ENCODE measurements at regions not wholly inside any gene's neighbourhood (a gene's known extent, or its start where the extent isn't known, plus 50 kb on each side); places are given as distances from the start of the nearest gene placed in this dataset.

- TF ChIP-seq, protein P1, sequence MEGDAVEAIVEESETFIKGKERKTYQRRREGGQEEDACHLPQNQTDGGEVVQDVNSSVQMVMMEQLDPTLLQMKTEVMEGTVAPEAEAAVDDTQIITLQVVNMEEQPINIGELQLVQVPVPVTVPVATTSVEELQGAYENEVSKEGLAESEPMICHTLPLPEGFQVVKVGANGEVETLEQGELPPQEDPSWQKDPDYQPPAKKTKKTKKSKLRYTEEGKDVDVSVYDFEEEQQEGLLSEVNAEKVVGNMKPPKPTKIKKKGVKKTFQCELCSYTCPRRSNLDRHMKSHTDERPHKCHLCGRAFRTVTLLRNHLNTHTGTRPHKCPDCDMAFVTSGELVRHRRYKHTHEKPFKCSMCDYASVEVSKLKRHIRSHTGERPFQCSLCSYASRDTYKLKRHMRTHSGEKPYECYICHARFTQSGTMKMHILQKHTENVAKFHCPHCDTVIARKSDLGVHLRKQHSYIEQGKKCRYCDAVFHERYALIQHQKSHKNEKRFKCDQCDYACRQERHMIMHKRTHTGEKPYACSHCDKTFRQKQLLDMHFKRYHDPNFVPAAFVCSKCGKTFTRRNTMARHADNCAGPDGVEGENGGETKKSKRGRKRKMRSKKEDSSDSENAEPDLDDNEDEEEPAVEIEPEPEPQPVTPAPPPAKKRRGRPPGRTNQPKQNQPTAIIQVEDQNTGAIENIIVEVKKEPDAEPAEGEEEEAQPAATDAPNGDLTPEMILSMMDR (conservative IDR thresholded peaks at IDR 0.05; ENCODE audit: low read depth in 2 of 2) = no peak
- TF ChIP-seq STAT1 (IDR thresholded peaks at IDR 0.05; ENCODE audit: unreplicated experiment) (no peak), POLR2AphosphoS5 (IDR thresholded peaks at IDR 0.05; ENCODE audit: low read depth) (no peak), EZH2phosphoT487 (IDR thresholded peaks at IDR 0.05; ENCODE audit: unreplicated experiment) (no peak), EZH2 (IDR thresholded peaks at IDR 0.05; ENCODE audit: low read depth, unreplicated experiment) (no peak), REST (IDR thresholded peaks at IDR 0.05; ENCODE audit: unreplicated experiment) (no peak), ZNF331 (CRISPR knock-in tag; IDR thresholded peaks at IDR 0.05; ENCODE audit: low read depth) (no peak), JUNB (IDR thresholded peaks at IDR 0.05; ENCODE audit: unreplicated experiment) (no peak), CREB1 (CRISPR knock-in tag; IDR thresholded peaks at IDR 0.05; ENCODE audit: low read depth) (no peak)
- TF ChIP-seq, protein P2, sequence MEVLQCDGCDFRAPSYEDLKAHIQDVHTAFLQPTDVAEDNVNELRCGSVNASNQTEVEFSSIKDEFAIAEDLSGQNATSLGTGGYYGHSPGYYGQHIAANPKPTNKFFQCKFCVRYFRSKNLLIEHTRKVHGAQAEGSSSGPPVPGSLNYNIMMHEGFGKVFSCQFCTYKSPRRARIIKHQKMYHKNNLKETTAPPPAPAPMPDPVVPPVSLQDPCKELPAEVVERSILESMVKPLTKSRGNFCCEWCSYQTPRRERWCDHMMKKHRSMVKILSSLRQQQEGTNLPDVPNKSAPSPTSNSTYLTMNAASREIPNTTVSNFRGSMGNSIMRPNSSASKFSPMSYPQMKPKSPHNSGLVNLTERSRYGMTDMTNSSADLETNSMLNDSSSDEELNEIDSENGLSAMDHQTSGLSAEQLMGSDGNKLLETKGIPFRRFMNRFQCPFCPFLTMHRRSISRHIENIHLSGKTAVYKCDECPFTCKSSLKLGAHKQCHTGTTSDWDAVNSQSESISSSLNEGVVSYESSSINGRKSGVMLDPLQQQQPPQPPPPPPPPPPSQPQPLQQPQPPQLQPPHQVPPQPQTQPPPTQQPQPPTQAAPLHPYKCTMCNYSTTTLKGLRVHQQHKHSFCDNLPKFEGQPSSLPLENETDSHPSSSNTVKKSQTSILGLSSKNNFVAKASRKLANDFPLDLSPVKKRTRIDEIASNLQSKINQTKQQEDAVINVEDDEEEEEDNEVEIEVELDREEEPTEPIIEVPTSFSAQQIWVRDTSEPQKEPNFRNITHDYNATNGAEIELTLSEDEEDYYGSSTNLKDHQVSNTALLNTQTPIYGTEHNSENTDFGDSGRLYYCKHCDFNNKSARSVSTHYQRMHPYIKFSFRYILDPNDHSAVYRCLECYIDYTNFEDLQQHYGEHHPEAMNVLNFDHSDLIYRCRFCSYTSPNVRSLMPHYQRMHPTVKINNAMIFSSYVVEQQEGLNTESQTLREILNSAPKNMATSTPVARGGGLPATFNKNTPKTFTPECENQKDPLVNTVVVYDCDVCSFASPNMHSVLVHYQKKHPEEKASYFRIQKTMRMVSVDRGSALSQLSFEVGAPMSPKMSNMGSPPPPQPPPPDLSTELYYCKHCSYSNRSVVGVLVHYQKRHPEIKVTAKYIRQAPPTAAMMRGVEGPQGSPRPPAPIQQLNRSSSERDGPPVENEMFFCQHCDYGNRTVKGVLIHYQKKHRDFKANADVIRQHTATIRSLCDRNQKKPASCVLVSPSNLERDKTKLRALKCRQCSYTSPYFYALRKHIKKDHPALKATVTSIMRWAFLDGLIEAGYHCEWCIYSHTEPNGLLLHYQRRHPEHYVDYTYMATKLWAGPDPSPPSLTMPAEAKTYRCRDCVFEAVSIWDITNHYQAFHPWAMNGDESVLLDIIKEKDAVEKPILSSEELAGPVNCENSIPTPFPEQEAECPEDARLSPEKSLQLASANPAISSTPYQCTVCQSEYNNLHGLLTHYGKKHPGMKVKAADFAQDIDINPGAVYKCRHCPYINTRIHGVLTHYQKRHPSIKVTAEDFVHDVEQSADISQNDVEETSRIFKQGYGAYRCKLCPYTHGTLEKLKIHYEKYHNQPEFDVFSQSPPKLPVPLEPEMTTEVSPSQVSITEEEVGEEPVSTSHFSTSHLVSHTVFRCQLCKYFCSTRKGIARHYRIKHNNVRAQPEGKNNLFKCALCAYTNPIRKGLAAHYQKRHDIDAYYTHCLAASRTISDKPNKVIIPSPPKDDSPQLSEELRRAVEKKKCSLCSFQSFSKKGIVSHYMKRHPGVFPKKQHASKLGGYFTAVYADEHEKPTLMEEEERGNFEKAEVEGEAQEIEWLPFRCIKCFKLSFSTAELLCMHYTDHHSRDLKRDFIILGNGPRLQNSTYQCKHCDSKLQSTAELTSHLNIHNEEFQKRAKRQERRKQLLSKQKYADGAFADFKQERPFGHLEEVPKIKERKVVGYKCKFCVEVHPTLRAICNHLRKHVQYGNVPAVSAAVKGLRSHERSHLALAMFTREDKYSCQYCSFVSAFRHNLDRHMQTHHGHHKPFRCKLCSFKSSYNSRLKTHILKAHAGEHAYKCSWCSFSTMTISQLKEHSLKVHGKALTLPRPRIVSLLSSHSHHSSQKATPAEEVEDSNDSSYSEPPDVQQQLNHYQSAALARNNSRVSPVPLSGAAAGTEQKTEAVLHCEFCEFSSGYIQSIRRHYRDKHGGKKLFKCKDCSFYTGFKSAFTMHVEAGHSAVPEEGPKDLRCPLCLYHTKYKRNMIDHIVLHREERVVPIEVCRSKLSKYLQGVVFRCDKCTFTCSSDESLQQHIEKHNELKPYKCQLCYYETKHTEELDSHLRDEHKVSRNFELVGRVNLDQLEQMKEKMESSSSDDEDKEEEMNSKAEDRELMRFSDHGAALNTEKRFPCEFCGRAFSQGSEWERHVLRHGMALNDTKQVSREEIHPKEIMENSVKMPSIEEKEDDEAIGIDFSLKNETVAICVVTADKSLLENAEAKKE (CRISPR knock-in tag; IDR thresholded peaks at IDR 0.05) = no peak
- TF ChIP-seq, protein P3, sequence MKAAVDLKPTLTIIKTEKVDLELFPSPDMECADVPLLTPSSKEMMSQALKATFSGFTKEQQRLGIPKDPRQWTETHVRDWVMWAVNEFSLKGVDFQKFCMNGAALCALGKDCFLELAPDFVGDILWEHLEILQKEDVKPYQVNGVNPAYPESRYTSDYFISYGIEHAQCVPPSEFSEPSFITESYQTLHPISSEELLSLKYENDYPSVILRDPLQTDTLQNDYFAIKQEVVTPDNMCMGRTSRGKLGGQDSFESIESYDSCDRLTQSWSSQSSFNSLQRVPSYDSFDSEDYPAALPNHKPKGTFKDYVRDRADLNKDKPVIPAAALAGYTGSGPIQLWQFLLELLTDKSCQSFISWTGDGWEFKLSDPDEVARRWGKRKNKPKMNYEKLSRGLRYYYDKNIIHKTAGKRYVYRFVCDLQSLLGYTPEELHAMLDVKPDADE (IDR thresholded peaks at IDR 0.05) = no peak
Observed at GRCh38 chr4:101400096-101400495, 52.8 kb upstream of the PPP3CA start.

All from GM23338 (cell line).